GM21423 (cell line): ENCODE measurements at regions not wholly inside any gene's neighbourhood (a gene's known extent, or its start where the extent isn't known, plus 50 kb on each side); places are given as distances from the start of the nearest gene placed in this dataset.
"Not testable (repeated sequence)": the region's sequence is repeated elsewhere in the genome, so short reads cannot be mapped to it uniquely, and the experiment has no call there.

Experiments used
- ATAC-seq: cut with Tn5 transposase; IDR thresholded peaks from one replicate; pipeline ENCODE4 v1.9.1; 2021; ENCODE audit warnings: mild to moderate bottlenecking, moderate library complexity; ENCODE audit not compliant: unreplicated experiment

GRCh38 chr13:100776686-100777085 is 102.1 kb upstream of the TMTC4 start:
- not testable (repeated sequence) for ATAC-seq

- ATAC-seq, result no peak
Measured at GRCh38 chr13:100773923-100774663, 99.5 kb upstream of the TMTC4 start.

GRCh38 chr13:100773429-100773828 is 98.8 kb upstream of the TMTC4 start:
- no peak for ATAC-seq

GRCh38 chr13:100767192-100767591 is 92.6 kb upstream of the TMTC4 start:
- ATAC-seq, result no peak

- not testable (repeated sequence) for ATAC-seq
Measured at GRCh38 chr13:100766570-100766969, 92.0 kb upstream of the TMTC4 start.

GRCh38 chr13:100764937-100765336 is 90.3 kb upstream of the TMTC4 start:
- ATAC-seq, result no peak

- not testable (repeated sequence) for ATAC-seq
Measured at GRCh38 chr13:100762126-100762525, 87.5 kb upstream of the TMTC4 start.

GRCh38 chr13:100755891-100756290 is 81.3 kb upstream of the TMTC4 start:
- ATAC-seq, result no peak

- ATAC-seq, result no peak
Measured at GRCh38 chr13:100754459-100754858, 79.9 kb upstream of the TMTC4 start.

GRCh38 chr13:100753376-100753775 is 78.8 kb upstream of the TMTC4 start:
- ATAC-seq, result no peak

GRCh38 chr13:100751826-100752225 is 77.2 kb upstream of the TMTC4 start:
- no peak for ATAC-seq

- ATAC-seq, result no peak
Measured at GRCh38 chr13:100746953-100747683, 72.5 kb upstream of the TMTC4 start.

- ATAC-seq, result no peak
Measured at GRCh38 chr13:100738176-100738855, 63.7 kb upstream of the TMTC4 start.

- no peak for ATAC-seq
Measured at GRCh38 chr13:100735494-100735893, 60.9 kb upstream of the TMTC4 start.

- no peak for ATAC-seq
Measured at GRCh38 chr13:100734194-100734720, 59.7 kb upstream of the TMTC4 start.

- no peak for ATAC-seq
Measured at GRCh38 chr13:100733261-100733660, 58.7 kb upstream of the TMTC4 start.

- no peak for ATAC-seq
Measured at GRCh38 chr13:100728201-100728600, 53.6 kb upstream of the TMTC4 start.

- no peak for ATAC-seq
Measured at GRCh38 chr13:100725472-100725871, 50.9 kb upstream of the TMTC4 start.

GRCh38 chr13:100724568-100724967 is 50.0 kb upstream of the TMTC4 start:
- no peak for ATAC-seq
